ENCODE measurements at regions not wholly inside any gene's neighbourhood (a gene's known extent, or its start where the extent isn't known, plus 50 kb on each side); places are given as distances from the start of the nearest gene placed in this dataset.

GRCh38 chr13:75978818-75979217 is 342.7 kb downstream of the LMO7 start:
- Histone ChIP-seq H3K36me3 (replicated peaks in 1 of 2; ENCODE audit: control insufficient read depth in 1 of 2, insufficient read depth in 2 of 2, low read length in 1 of 2) (no peaks in the 10 kb centered on the region), H3K79me2 (ENCODE audit: insufficient read depth) (no peaks in the 10 kb centered on the region), H3K4me3 (ENCODE audit: low read depth in 2 of 2, low read length in 1 of 2) (no peak overlapping the region), H3K9ac (no peak overlapping the region), H3K9me3 (no peaks in the 10 kb centered on the region), H3K9me2 (0 out of 2 replicates have a peak, but pooled peaks cover 2% of the 10 kb centered on the region), H3F3A (replicated peaks; ENCODE audit: insufficient read depth) (no peaks in the 10 kb centered on the region), H2AFZ (ENCODE audit: low read depth) (no peak overlapping the region), H3K27me3 (ENCODE audit: insufficient read depth) (no peaks in the 10 kb centered on the region), H3K4me1 (ENCODE audit: control insufficient read depth in 1 of 2, insufficient read depth in 2 of 2, low read depth in 1 of 2, low read length in 1 of 2) (no peaks in the 10 kb centered on the region), H3K27ac (ENCODE audit: low read depth in 2 of 2, low read length in 1 of 2) (no peak overlapping the region), H3K4me2 (no peak overlapping the region), H4K20me1 (ENCODE audit: insufficient read depth) (no peaks in the 10 kb centered on the region)
- ChIA-PET POLR2A (no interaction called here), CTCF (no interaction called here)
- DNase-seq = no peak
- TF ChIP-seq SMC3 (IDR thresholded peaks at IDR 0.05; ENCODE audit: low read depth, low read length) (no peak), NRF1 (IDR thresholded peaks at IDR 0.05; ENCODE audit: low read depth, low read length) (no peak), REST (IDR thresholded peaks at IDR 0.05; ENCODE audit: low read depth, low read length) (no peak), GABPA (IDR thresholded peaks at IDR 0.05; ENCODE audit: low read depth) (no peak)
- TF ChIP-seq, protein P1, sequence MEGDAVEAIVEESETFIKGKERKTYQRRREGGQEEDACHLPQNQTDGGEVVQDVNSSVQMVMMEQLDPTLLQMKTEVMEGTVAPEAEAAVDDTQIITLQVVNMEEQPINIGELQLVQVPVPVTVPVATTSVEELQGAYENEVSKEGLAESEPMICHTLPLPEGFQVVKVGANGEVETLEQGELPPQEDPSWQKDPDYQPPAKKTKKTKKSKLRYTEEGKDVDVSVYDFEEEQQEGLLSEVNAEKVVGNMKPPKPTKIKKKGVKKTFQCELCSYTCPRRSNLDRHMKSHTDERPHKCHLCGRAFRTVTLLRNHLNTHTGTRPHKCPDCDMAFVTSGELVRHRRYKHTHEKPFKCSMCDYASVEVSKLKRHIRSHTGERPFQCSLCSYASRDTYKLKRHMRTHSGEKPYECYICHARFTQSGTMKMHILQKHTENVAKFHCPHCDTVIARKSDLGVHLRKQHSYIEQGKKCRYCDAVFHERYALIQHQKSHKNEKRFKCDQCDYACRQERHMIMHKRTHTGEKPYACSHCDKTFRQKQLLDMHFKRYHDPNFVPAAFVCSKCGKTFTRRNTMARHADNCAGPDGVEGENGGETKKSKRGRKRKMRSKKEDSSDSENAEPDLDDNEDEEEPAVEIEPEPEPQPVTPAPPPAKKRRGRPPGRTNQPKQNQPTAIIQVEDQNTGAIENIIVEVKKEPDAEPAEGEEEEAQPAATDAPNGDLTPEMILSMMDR (IDR thresholded peaks at IDR 0.05) = no peak

GRCh38 chr13:75968103-75968838 is 332.1 kb downstream of the LMO7 start:
- Histone ChIP-seq H3K9ac (no peak overlapping the region), H3K4me3 (ENCODE audit: low read depth in 2 of 2, low read length in 1 of 2) (no peak overlapping the region), H3F3A (replicated peaks; ENCODE audit: insufficient read depth) (no peaks in the 10 kb centered on the region), H3K36me3 (replicated peaks in 1 of 2; ENCODE audit: control insufficient read depth in 1 of 2, insufficient read depth in 2 of 2, low read length in 1 of 2) (no peaks in the 10 kb centered on the region), H3K4me1 (ENCODE audit: control insufficient read depth in 1 of 2, insufficient read depth in 2 of 2, low read depth in 1 of 2, low read length in 1 of 2) (no peaks in the 10 kb centered on the region), H3K27ac (ENCODE audit: low read depth in 2 of 2, low read length in 1 of 2) (no peak overlapping the region), H3K79me2 (ENCODE audit: insufficient read depth) (no peaks in the 10 kb centered on the region), H3K4me2 (no peak overlapping the region), H3K27me3 (ENCODE audit: insufficient read depth) (no peaks in the 10 kb centered on the region), H3K9me3 (no peaks in the 10 kb centered on the region), H4K20me1 (ENCODE audit: insufficient read depth) (no peaks in the 10 kb centered on the region), H2AFZ (ENCODE audit: low read depth) (no peak overlapping the region), H3K9me2 (no peaks in the 10 kb centered on the region; the same call in 1 of the 2 replicates)
- POLR2A ChIA-PET = no interaction called here
- TF ChIP-seq SMC3 (IDR thresholded peaks at IDR 0.05; ENCODE audit: low read depth, low read length) (no peak), FOXJ3 (CRISPR knock-in tag; IDR thresholded peaks at IDR 0.05) (no peak), REST (IDR thresholded peaks at IDR 0.05; ENCODE audit: low read depth, low read length) (no peak), GATA2 (CRISPR knock-in tag; IDR thresholded peaks at IDR 0.05) (no peak), EZH2phosphoT487 (IDR thresholded peaks at IDR 0.05; ENCODE audit: borderline replicate concordance, low read depth) (no peak), NRF1 (IDR thresholded peaks at IDR 0.05; ENCODE audit: low read depth, low read length) (no peak), EP300 (IDR thresholded peaks at IDR 0.05; ENCODE audit: borderline replicate concordance in 1 of 2, low read depth in 1 of 2, low read length in 1 of 2) (no peak), FOSL2 (IDR thresholded peaks at IDR 0.05; ENCODE audit: borderline replicate concordance, low read depth) (no peak), CHD2 (IDR thresholded peaks at IDR 0.05; ENCODE audit: low read length, partially characterized antibody) (no peak), JUND (IDR thresholded peaks at IDR 0.05) (no peak), NFIC (IDR thresholded peaks at IDR 0.05; ENCODE audit: borderline replicate concordance) (no peak)
- WGBS (ENCODE audit: low lambda C conversion rate) = 16% methylated on average over 4 of the region's 4 CpGs
- DNase-seq = no peak
- CTCF ChIA-PET = no interaction called here
